GM19372 (cell line): ENCODE measurements at regions not wholly inside any gene's neighbourhood (a gene's known extent, or its start where the extent isn't known, plus 50 kb on each side); places are given as distances from the start of the nearest gene placed in this dataset.

ENCODE experiments used
- ATAC-seq: cut with Tn5 transposase; IDR thresholded peaks from one replicate; pipeline ENCODE4 v1.9.1; 2021; ENCODE audit warnings: mild to moderate bottlenecking, low read depth, moderate library complexity; ENCODE audit not compliant: unreplicated experiment

- no peak for ATAC-seq
These were observed 61.6 kb upstream of the GYPA start for GRCh38 chr4:144202081-144202480.

DNA sequence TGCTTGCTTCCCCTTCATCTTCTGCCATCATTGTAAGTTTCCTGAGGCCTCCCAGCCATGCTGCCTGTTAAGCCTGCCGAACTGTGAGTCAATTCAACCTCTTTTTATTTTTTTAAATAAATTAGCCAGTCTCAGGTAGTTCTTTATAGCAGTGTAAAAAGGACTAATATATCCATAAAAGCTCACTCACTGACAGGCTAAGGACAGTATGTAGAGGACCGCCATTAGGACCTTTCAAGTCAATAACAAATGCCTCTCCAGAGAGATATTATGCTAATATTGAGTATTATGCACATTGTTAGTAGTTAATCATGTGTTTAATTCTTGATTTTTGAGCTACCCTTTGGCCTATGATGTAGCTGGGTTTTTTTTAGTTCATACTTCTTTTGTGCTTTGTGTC, 62.6 kb upstream of the GYPA start:
- ATAC-seq: no peak

GRCh38 chr4:144204431-144204830, 63.9 kb upstream of the GYPA start:
- ATAC-seq: no peak

- ATAC-seq: no peak
These were observed 66.2 kb upstream of the GYPA start for GRCh38 chr4:144206711-144207110.

GRCh38 chr4:144208074-144208473, 67.6 kb upstream of the GYPA start:
- no peak for ATAC-seq

- no peak for ATAC-seq
These were observed 69.0 kb upstream of the GYPA start for GRCh38 chr4:144209491-144209890.

DNA sequence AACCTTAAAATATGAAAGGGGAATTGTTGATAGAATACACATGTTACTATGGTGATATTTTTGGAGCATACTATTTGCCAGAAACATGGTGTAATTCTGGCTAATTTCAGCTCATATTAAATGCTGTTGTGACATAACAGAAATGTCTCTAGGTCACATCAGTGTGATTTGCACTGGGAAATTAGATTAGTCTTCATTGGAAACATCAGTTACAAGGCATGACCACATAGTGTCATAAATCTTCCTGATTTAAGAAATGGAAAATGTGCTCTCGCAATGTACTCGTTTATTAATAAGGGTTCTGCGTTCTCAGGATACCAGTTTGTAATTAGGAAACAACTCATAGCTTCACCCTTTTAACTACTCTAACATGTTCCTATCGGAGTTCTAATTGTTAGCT, 72.9 kb upstream of the GYPA start:
- no peak for ATAC-seq

GRCh38 chr4:144223149-144223548, 82.6 kb upstream of the GYPA start:
- no peak for ATAC-seq

DNA sequence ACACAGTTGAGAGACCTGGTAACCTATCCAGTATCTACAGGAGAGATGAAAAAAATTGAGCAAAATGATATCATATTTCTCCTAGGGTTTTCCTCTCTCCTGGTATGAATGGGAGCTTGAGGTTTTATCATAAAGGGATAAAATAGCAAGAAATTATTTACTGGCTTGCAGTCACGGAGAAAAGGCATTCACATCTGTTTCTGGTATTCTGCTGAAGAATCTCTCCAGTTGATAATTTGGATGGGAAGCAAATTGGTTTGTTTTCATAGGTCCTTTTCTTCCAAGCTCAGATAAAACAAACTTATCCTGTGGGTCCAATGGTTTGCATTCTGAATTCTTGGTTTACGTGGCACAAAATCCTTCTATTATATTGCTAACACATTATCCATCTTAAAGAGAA, 83.1 kb upstream of the GYPA start:
- ATAC-seq: no peak

- ATAC-seq: no peak
These were observed 118.8 kb upstream of the GYPA start for GRCh38 chr4:144259285-144259684.

GRCh38 chr4:144267084-144267483, 126.6 kb upstream of the GYPA start:
- ATAC-seq: no peak

DNA sequence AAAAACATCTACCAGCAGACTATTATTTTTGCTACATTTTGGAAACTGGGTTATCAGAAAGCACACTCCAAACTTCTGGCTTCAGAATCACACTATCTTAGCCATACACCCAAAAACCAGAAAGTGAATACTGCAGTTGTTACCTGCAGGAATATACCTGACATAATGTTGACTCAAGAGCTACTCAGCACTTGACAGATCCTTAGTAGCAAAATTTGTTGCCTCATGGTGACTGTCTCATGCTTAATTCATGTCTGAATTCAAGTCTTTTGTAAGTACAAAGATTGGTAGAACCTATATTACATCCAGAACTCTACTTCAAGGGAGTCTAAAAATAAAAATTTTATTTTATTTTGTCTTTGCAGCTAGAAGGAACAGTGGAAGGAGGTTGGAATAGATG, 140.2 kb upstream of the GYPA start:
- ATAC-seq: no peak

GRCh38 chr4:144283526-144283925, 143.0 kb upstream of the GYPA start:
- ATAC-seq: no peak

- ATAC-seq: no peak
These were observed 143.5 kb upstream of the GYPA start for GRCh38 chr4:144284026-144284425.

DNA sequence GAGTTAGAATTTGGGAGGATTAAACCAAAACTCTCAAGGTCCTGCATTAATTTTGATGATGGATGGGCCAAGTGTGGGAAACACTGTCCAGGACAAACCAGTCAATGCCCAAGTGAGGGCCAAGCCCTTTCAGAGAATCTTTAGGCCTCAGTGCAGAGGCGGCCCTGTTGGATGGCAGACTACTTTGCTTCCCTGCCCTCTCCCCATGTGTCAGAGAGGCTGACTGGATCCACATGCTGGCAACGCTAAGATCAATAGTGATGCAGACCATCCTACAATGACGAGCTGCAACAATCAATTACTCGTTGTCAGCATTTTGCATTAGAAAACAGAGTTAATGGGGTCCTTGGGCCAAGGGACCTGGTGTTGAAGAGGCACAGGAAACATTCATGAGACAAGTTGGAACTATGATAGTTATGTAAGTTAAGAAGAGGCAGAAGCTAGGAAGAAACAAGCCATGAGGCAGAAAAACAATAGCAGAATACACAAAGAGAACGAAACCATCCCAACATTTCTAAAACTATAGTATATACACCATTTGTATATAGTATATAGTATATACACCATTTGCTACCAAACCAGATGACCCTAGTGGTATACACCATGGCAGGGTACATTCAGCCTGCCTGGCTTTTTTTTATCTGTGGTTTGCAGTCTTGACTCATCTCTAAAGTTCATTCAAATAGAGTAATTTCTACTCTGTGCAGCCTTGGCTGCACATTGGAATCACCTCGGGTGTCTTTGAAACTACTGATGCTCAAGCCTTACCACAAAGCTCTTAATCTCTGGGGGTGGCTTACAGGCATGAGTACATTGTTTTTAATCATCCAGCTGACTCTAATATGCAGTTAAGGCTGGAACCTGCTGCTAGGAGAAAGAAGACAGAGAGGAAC, 147.7 kb upstream of the GYPA start:
- ATAC-seq: no peak

GRCh38 chr4:144289667-144290428, 149.3 kb upstream of the GYPA start:
- no peak for ATAC-seq

- no peak for ATAC-seq
These were observed 150.6 kb upstream of the GYPA start for GRCh38 chr4:144291164-144291563.

DNA sequence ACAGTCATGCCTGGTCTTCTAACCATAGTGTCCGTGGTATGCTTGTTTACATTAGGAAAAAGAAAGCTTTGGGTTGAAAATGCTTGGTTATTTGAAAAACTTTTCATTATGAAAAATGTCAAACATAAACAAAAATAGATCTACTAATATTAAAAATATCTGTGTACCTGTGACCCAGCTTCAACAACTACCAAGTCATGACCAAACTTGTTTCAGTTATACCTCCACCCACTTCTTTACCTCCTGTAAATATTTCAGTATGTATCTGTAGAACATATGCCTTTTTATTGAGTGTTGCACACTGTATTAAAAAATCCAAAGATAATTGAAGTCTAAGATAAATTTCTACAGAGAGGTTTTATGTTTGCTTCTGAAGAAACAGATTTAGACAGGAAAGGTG, 153.7 kb upstream of the GYPA start:
- no peak for ATAC-seq

DNA sequence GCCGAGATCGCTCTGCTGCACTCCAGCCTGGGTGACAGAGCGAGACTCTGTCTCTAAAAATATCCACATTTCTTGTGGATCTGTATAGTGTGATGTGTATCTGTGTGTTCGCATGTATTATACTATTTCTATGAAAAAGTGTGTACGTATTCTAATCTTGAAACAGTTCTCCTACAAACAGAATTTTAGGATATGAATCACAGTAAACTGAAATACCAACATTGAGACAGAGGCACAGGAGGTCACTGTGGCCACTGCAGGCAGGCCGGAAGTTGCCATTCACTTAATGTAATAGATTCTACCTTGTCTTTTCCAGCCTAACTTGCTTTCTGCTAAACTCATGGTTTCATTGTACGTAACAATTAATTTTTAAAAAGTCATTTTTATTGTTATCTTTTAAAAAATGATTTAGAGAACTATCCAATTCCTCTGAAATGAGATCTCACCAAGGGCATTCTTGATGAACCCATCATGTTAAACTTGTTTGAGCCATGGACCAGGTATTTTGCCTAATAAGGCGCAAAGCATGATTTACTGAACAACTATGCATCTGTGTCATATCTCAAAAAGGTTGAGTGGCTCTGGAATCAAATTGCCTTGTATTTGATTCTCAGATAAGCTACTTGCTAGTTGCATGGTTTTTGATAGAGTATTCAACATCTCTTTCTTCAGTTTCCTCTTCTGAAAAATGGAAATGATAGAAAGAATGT, 154.9 kb upstream of the GYPA start:
- ATAC-seq: no peak

GRCh38 chr4:144296941-144297340, 156.4 kb upstream of the GYPA start:
- ATAC-seq: no peak

GRCh38 chr4:144298519-144298918, 158.0 kb upstream of the GYPA start:
- ATAC-seq: no peak
